Pancreas (tissue), 10 donors: ENCODE measurements at regions not wholly inside any gene's neighbourhood (a gene's known extent, or its start where the extent isn't known, plus 50 kb on each side); places are given as distances from the start of the nearest gene placed in this dataset.

Experiments
- ATAC-seq, 4 donors: fragments of 200-7000 bp; cut with Tn5 transposase; one replicate each; pipeline versions ENCODE4 v1.8.0 to v1.9.1; 2020; ENCODE audit warnings: mild to moderate bottlenecking in 4 of 4, moderate library complexity in 4 of 4
- DNase-seq, 6 donors: peaks; one replicate each; pipeline ENCODE4 v3.0.0-alpha.2; 2020
- FAIRE-seq: peaks from 2 replicates; lab custom pipeline; 2012; peaks lifted over from hg19 to GRCh38; lab: Jason Lieb, UNC
- H3K27ac ChIP-seq, 4 donors: fragments of 200-600 bp; sonication (generic); 1 replicate in 3 of 4; 2 replicates in 1 of 4; pipeline versions ENCODE4 v1.5.0 to v1.8.0; 2020
- H3K27me3 ChIP-seq, 4 donors: fragments of 200-600 bp; one replicate each; pipeline ENCODE4 v1.8.0; 2021
- H3K36me3 ChIP-seq, 3 donors: fragments of 200-600 bp; sonication (generic) in 1 of 3; one replicate each; pipeline versions ENCODE4 v1.5.0 to v1.8.0; 2020 to 2021
- H3K4me1 ChIP-seq, 3 donors: fragments of 200-600 bp; one replicate each; pipeline ENCODE4 v1.8.0; 2021
- H3K4me3 ChIP-seq, 4 donors: fragments of 200-600 bp; sonication (generic) in 2 of 4; one replicate each; pipeline versions ENCODE4 v1.5.0 to v1.8.0; 2020 to 2021
- H3K9me3 ChIP-seq, 4 donors: fragments of 200-600 bp; one replicate each; pipeline ENCODE4 v1.8.0; 2021
- WGBS, 2 donors: extraction: QIAGEN DNeasy Blood & Tissue Kit; methylation state at CpG; one replicate each; pipeline ENCODE4 v1.1.7; 2013; 5-methylcytosine and 5-hydroxymethylcytosine counted together
- intact Hi-C, 3 donors: fragments of 100-400 bp; cut with DNase I; formaldehyde crosslinking; loops; one replicate each; pipeline versions ENCODE4 v1.11.1 to v1.14.2; 2022
- TF ChIP-seq, protein P1 (sequence below), 4 donors: fragments of 200-600 bp; sonication (generic) in 3 of 4; IDR thresholded peaks; one replicate each; pipeline versions ENCODE4 v1.5.0 to v1.8.0; 2021; ENCODE audit warnings: antibody characterized with exemption in 4 of 4
- donor health status: healthy with polysubstance abuse.
- donor health status: DM: no; HTN: no; CAD: no; lungs with moderate emphysema.
- donor health status: DM: no; HTN: no; CAD: no.
- donor health status: control.
- donor health status: control.
- donor health status: Bipolar disorder and iron deficiency.
- donor health status: DM: yes; HTN: yes; CAD: no.
- donor health status: DM: no; HTN: no; CAD: no.
- donor health status: DM: no; HTN: no; CAD: no.
- donor health status: DM: yes; HTN: yes; CAD: no.

DNA sequence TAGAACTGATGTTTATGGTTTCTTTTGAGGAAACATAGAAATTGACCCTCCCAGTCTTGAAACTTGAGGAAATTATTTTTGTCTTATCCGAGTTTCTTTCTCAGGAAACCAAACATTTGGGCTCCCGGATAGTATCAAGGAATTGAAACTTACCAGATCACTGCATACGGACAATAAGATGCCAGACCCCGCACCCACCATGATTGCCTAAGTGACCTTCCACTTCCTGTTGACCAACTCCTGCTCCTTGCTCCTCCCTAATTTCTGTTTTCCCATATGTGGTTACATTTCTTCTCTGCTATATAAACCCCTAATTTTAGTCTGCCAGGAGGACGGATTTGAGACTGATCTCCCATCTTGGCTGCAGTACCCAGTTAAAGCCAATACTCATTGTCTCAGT, 118.4 kb upstream of the TPRG1 start:
- DNase-seq (no peak), FAIRE-seq (no peak), ATAC-seq (no peak)
- Histone ChIP-seq H3K27ac (no peak overlapping the region), H3K27me3 (no peaks in the 10 kb centered on the region), H3K4me1 (no peaks in the 10 kb centered on the region), H3K4me3 (no peak overlapping the region), H3K36me3 (no peaks in the 10 kb centered on the region), H3K9me3 (no peaks in the 10 kb centered on the region)
- WGBS, 2 donors = 69 to 78% methylated on average over 5 of the region's 5 CpGs
- intact Hi-C loops = no loop called here
- TF ChIP-seq, protein P1, sequence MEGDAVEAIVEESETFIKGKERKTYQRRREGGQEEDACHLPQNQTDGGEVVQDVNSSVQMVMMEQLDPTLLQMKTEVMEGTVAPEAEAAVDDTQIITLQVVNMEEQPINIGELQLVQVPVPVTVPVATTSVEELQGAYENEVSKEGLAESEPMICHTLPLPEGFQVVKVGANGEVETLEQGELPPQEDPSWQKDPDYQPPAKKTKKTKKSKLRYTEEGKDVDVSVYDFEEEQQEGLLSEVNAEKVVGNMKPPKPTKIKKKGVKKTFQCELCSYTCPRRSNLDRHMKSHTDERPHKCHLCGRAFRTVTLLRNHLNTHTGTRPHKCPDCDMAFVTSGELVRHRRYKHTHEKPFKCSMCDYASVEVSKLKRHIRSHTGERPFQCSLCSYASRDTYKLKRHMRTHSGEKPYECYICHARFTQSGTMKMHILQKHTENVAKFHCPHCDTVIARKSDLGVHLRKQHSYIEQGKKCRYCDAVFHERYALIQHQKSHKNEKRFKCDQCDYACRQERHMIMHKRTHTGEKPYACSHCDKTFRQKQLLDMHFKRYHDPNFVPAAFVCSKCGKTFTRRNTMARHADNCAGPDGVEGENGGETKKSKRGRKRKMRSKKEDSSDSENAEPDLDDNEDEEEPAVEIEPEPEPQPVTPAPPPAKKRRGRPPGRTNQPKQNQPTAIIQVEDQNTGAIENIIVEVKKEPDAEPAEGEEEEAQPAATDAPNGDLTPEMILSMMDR (IDR thresholded peaks at IDR 0.05) = no peak

DNA sequence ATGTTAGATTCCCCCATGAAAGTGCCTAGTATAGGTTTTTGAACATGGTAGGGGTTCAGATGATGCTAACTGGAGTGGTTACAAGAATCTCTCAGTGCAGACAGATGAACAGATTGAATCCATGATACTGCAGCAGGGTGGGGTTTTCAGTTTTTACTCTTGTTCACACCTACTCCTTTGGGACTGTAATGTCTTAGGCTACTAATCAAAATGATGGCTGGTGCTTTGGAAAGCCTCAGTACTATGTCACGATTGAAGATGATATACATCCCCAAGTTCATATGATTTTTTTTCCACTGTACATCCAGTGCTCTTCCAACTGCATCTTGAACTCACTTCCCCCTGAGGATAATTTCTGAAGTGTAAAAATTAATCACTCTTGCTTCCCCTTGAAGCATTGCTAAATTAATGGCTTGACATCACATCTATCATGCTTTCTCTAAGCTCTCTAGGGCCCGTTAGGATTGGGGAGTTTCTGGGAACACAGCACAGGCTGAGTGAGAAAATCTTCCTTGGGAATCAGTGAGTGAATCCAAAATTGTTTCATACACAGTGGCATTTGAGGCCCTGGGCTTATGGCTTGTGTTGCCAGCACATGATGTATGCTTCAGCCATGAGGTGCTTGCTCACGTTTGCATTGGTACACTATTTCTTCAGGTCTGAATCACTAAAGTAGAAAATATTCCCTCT, 115.0 kb upstream of the TPRG1 start:
- intact Hi-C loops = no loop called here
- ATAC-seq (no peak), FAIRE-seq (no peak), DNase-seq (no peak)
- no peak overlapping the region for H3K27ac ChIP-seq
- no peaks in the 10 kb centered on the region for H3K36me3 ChIP-seq
- TF ChIP-seq, protein P1 (IDR thresholded peaks at IDR 0.05) = no peak
- WGBS, 2 donors = 57 to 59% methylated on average over 3 of the region's 3 CpGs
- H3K9me3 ChIP-seq = no peaks in the 10 kb centered on the region
- no peaks in the 10 kb centered on the region for H3K4me1 ChIP-seq
- no peaks in the 10 kb centered on the region for H3K27me3 ChIP-seq
- H3K4me3 ChIP-seq = no peak overlapping the region

DNA sequence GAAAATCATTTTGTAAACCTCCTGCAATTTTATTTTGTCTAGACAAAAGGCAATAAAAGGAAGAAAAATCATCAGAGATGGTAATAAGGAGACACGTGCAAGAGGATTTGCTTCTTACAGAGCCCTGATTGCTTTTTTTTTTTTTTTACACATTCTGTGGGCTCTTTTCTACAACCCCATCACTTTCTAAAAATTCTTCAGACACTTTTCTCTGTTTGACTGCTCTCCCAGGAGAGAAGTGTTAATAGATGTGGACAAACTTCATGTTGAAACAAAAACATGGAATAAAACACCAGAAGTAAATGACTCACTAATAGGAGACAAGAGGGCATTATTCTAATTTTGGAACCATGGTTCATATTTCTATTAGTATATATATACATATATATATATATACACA, 114.4 kb upstream of the TPRG1 start:
- FAIRE-seq (no peak), ATAC-seq (no peak), DNase-seq (no peak)
- Histone ChIP-seq H3K36me3 (no peaks in the 10 kb centered on the region), H3K27me3 (no peaks in the 10 kb centered on the region), H3K27ac (no peak overlapping the region), H3K9me3 (no peaks in the 10 kb centered on the region), H3K4me1 (no peaks in the 10 kb centered on the region), H3K4me3 (no peak overlapping the region)
- TF ChIP-seq, protein P1 (IDR thresholded peaks at IDR 0.05) = no peak
- intact Hi-C loops = no loop called here
- 84 to 91% methylated on average over 1 of the region's 1 CpG for WGBS, 2 donors

DNA sequence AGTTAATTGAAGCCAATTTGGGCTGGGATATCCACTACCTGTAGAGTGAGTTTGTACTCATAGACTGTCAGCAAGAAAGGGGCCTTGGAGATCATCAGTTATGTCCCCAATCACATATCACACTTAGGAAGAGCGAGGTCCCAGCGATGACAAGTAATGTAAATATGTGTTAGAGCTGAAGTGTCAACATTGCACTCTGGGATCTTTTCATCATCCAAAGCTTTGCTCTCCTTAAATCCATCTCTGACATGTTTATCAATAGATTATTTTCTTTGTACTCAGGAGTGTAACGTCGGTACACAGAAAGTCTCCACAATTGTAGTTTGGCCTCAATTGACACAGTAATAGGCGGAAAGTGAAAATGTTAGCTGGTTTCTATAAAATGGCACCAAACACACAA, 113.7 kb upstream of the TPRG1 start:
- TF ChIP-seq, protein P1 (IDR thresholded peaks at IDR 0.05) = no peak
- Histone ChIP-seq H3K36me3 (no peaks in the 10 kb centered on the region), H3K4me3 (no peak overlapping the region), H3K27me3 (no peaks in the 10 kb centered on the region), H3K27ac (no peak overlapping the region), H3K4me1 (no peaks in the 10 kb centered on the region), H3K9me3 (no peaks in the 10 kb centered on the region)
- FAIRE-seq (no peak), ATAC-seq (no peak), DNase-seq (no peak)
- intact Hi-C loops = no loop called here
- 59 to 62% methylated on average over 5 of the region's 5 CpGs for WGBS, 2 donors

DNA sequence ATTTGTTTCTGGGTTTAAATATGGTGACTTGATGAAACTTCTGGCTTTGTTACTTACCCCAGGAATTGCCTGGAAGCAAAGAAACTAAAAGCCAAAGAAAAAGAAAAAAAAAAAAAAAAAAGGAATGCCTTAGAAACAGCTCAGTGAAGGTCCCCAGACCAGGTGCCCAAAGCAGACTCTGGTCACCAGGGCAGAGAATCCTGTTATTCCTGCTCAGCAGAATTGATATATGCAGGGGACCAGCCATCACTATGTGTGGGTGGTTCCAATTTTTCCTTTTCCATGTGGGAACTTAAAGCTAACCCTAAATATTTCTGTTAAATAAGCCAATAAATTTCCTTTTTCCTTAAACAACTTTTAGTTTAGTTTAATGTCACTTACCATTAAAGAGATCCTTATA, 100.8 kb upstream of the TPRG1 start:
- Histone ChIP-seq H3K36me3 (no peaks in the 10 kb centered on the region), H3K4me3 (no peak overlapping the region), H3K9me3 (no peaks in the 10 kb centered on the region), H3K27ac (no peak overlapping the region), H3K27me3 (no peaks in the 10 kb centered on the region), H3K4me1 (no peaks in the 10 kb centered on the region)
- intact Hi-C loops = no loop called here
- DNase-seq = no peak
- no peak for FAIRE-seq
- TF ChIP-seq, protein P1 (IDR thresholded peaks at IDR 0.05) = no peak
- no peak for ATAC-seq
